PC-9 (cell line): ENCODE measurements at regions not wholly inside any gene's neighbourhood (a gene's known extent, or its start where the extent isn't known, plus 50 kb on each side); places are given as distances from the start of the nearest gene placed in this dataset.

ENCODE experiments used
- CTCF ChIP-seq: fragments of 200-600 bp; sonication (generic); conservative IDR thresholded peaks from 2 replicates; pipeline ENCODE4 v1.6.1; 2017; ENCODE audit warnings: mixed run types, antibody characterized with exemption, mild to moderate bottlenecking, moderate library complexity
- EZH2 ChIP-seq: fragments of 200-600 bp; sonication (generic); IDR thresholded peaks from 2 replicates; pipeline ENCODE4 v1.8.0; 2017; ENCODE audit warnings: antibody characterized with exemption, low read depth

GRCh38 chr5:125138266-125138665, 391.8 kb upstream of the ZNF608 start:
- TF ChIP-seq CTCF (no peak), EZH2 (no peak)
